NB4 (cell line): ENCODE measurements at regions not wholly inside any gene's neighbourhood (a gene's known extent, or its start where the extent isn't known, plus 50 kb on each side); places are given as distances from the start of the nearest gene placed in this dataset.

Experiments
- DNase-seq: peaks from one replicate; pipeline ENCODE4 v3.0.0; 2010; ENCODE audit warnings: low read depth
- H3K4me3 ChIP-seq: one replicate; pipeline ENCODE4 v1.5.1; 2011; ENCODE audit warnings: mild to moderate bottlenecking, low read depth, low read length, moderate library complexity
- MYC ChIP-seq: IDR thresholded peaks from 2 replicates; pipeline ENCODE4 v1.6.1; 2011; ENCODE audit warnings: low read depth, low read length
- POLR2A ChIP-seq: IDR thresholded peaks from 2 replicates; pipeline ENCODE4 v1.6.1; 2011; ENCODE audit warnings: mild to moderate bottlenecking; ENCODE audit not compliant: insufficient read length; ENCODE audit errors: extremely low read depth
- TF ChIP-seq, protein P1 (sequence below): IDR thresholded peaks from 2 replicates; pipeline ENCODE4 v1.6.1; 2011; ENCODE audit warnings: low read depth, low read length
- TF ChIP-seq, protein P2 (sequence below): IDR thresholded peaks from one replicate; pipeline ENCODE4 v1.5.1; 2012; ENCODE audit warnings: low read depth, low read length

GRCh38 chr6:56845032-56845431, 109.9 kb upstream of the BEND6 start:
- H3K4me3 ChIP-seq: no peak overlapping the region
- no peak for DNase-seq
- TF ChIP-seq, protein P1, sequence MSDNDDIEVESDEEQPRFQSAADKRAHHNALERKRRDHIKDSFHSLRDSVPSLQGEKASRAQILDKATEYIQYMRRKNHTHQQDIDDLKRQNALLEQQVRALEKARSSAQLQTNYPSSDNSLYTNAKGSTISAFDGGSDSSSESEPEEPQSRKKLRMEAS: no peak
- no peak for TF ChIP-seq POLR2A
- no peak for TF ChIP-seq MYC
- TF ChIP-seq, protein P2, sequence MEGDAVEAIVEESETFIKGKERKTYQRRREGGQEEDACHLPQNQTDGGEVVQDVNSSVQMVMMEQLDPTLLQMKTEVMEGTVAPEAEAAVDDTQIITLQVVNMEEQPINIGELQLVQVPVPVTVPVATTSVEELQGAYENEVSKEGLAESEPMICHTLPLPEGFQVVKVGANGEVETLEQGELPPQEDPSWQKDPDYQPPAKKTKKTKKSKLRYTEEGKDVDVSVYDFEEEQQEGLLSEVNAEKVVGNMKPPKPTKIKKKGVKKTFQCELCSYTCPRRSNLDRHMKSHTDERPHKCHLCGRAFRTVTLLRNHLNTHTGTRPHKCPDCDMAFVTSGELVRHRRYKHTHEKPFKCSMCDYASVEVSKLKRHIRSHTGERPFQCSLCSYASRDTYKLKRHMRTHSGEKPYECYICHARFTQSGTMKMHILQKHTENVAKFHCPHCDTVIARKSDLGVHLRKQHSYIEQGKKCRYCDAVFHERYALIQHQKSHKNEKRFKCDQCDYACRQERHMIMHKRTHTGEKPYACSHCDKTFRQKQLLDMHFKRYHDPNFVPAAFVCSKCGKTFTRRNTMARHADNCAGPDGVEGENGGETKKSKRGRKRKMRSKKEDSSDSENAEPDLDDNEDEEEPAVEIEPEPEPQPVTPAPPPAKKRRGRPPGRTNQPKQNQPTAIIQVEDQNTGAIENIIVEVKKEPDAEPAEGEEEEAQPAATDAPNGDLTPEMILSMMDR: no peak

DNA sequence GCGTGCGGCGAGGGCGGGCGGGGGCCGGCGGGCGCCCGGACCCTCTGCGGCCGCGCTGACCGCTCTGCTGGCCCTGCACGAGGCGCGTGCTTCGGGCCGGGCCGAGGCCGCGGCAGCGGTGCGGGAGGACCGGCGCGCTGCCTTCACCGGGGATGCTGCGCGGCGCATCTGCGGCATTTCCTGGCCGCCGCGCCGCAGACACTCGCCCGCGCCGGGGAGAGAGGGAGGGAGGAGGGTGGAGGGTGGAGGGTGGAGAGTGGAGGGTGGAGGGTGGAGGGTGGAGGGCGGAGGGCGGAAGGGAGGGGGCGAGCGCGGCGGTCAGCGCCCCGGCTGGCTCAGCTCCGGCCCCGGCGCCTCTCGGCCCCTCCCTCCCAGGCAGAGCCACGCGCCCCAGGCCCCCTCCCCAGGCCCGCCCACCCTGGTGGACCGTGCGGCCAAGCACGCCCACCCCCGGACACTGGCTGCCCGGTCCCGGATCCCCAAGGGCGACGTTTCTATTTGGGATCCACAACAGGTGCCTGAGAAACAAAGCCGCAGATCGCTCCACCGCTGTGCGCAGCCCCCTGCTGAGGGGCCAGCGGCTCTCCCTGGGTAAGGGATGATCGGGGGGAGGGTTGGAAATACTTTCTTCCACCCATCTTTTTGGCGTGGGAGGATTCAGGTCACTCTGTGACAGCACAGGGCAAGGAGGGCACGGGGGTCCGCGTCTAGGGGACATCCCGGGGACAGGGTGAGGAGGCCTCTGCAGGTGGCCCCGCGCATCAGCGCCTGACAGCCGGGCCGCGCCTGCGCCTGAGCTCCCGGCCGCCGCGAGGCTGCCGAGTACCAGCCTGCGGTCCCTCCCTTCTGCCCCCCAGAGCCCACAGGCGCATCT, 111.2 kb upstream of the BEND6 start:
- peak; percentile 90 for DNase-seq
- no peak for TF ChIP-seq POLR2A
- TF ChIP-seq, protein P2: peak; percentile 52
- peak overlapping the region; percentile 54 for H3K4me3 ChIP-seq

DNA sequence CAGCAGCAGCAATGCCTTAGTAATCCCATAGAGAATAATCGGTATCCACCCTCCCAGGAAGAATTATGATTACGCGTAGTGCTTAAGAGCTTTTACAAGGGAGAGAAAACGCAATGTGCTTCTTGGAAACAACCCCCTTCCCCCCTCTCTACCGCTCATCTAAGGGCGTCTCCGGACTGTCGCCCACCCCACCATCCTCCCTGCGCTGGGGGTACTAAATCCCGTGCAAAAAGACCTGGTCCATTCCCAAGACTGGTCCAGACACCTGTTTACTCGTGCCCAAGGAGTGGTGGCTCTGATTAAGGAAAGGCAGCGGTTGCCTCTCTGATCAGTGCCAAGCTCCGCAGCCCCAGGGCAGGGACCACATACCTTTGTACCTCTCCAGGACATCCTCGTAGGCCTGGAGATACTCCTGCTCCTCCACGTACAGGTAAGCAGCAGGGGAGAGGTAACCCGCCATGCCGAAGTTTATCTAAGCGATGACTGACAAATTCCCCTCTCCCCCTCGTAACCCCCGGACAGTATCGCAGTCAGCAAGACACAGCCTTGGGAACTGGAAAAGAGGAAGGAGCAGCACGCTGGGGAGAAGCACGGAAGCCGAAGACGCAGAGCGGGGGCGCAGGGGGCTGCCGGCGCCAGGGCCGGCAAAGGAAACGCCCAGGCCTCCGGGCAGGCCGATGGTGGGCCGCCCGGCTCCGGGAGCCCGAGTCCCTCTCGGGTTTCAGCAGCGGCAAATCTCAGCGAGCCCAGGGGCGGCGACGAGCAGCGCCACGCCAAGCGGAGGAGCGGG, 112.0 kb upstream of the BEND6 start:
- peak; percentile 78 for DNase-seq
- TF ChIP-seq MYC (no peak), POLR2A (no peak)
- TF ChIP-seq, protein P2: no peak
- TF ChIP-seq, protein P1: peak; percentile 7; the same call in 1 of the 2 replicates
- peak overlapping the region; percentile 54 for H3K4me3 ChIP-seq

GRCh38 chr6:56841751-56842150, 113.2 kb upstream of the BEND6 start:
- no peak for DNase-seq
- TF ChIP-seq, protein P1: no peak
- no peak for TF ChIP-seq POLR2A
- TF ChIP-seq, protein P2: no peak
- TF ChIP-seq MYC: no peak
- H3K4me3 ChIP-seq: no peak overlapping the region

GRCh38 chr6:56841381-56841749, 113.5 kb upstream of the BEND6 start:
- TF ChIP-seq MYC (no peak), POLR2A (no peak)
- TF ChIP-seq, protein P1: no peak
- TF ChIP-seq, protein P2: no peak
- no peak overlapping the region for H3K4me3 ChIP-seq
- DNase-seq: no peak
